NCI-H526 (cell line): ENCODE measurements at regions not wholly inside any gene's neighbourhood (a gene's known extent, or its start where the extent isn't known, plus 50 kb on each side); places are given as distances from the start of the nearest gene placed in this dataset.
"Not testable (repeated sequence)": the region's sequence is repeated elsewhere in the genome, so short reads cannot be mapped to it uniquely, and the experiment has no call there.

ENCODE experiments used
- DNase-seq, 2 experiments: peaks; one replicate each; lab custom pipeline; 2025; lab: John Stamatoyannopoulos, UW

DNA sequence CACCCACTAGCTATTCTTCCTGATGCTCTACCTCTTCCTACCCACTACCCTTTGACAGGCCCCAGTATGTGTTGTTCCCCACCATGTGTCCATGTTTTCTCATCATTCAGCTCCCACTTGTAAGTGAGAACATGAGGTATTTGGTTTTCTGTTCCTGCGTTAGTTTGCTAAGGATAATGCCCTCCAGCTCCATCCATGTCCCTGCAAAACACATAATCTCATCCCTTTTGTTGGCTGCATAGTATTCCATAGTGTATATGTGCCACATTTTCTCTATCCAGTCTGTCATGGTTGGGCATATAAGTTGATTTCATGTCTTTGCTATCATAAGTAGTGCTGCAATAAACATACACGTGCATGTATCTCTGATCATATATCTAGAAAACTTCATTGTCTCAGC is 218.3 kb upstream of the STXBP5 start:
- DNase-seq, result no peak

DNA sequence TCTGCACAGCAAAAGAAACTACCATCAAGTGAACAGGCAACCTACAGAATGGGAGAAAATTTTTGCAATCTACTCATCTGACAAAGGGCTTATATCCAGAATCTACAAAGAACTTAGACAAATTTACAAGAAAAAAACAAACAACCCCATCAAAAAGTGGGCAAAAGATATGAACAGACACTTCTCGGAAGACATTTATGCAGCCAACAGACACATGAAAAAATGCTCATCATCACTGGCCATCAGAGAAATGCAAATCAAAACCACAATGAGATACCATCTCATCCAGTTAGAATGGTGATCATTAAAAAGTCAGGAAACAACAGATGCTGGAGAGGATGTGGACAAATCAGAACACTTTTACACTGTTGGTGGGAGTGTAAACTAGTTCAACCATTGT is 216.3 kb upstream of the STXBP5 start:
- not testable (repeated sequence) for DNase-seq

DNA sequence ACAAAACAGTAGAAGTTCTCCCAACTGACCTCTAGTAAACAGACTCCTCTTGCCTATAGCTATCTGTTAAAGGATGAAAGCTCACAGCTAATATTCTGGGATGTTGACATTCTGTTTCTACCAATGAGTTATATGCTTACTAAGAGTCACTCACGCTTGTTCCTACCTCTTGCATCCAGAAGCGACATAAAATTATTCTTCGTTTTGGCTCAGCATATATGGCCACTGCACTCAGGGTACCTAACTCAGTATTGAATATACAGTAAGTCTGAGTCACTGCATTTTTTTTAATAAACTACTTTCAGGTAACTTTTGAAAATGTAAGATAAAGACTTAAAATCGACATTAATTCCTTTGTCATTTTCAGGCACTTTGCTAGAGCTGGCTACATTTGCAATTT is 214.4 kb upstream of the STXBP5 start:
- no peak for DNase-seq

DNA sequence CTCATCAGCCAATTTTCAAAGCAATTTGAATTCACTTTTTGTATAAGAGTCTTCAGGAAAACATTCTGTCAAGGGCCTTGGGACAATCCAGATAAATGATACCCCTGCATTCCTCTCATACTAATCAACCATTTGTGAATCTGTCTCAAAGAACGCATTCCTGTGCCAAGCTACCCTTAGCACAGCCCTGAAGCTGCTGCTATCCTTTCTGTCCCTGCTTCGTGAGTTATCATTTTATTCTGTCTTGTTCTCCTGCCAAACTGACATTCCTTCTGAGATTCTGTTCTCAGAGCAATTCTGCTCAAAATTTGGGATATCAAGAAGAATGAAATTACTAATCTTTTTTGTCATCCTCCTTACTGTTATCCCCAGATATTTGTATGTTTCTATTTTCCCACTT is 213.9 kb upstream of the STXBP5 start:
- no peak for DNase-seq

DNA sequence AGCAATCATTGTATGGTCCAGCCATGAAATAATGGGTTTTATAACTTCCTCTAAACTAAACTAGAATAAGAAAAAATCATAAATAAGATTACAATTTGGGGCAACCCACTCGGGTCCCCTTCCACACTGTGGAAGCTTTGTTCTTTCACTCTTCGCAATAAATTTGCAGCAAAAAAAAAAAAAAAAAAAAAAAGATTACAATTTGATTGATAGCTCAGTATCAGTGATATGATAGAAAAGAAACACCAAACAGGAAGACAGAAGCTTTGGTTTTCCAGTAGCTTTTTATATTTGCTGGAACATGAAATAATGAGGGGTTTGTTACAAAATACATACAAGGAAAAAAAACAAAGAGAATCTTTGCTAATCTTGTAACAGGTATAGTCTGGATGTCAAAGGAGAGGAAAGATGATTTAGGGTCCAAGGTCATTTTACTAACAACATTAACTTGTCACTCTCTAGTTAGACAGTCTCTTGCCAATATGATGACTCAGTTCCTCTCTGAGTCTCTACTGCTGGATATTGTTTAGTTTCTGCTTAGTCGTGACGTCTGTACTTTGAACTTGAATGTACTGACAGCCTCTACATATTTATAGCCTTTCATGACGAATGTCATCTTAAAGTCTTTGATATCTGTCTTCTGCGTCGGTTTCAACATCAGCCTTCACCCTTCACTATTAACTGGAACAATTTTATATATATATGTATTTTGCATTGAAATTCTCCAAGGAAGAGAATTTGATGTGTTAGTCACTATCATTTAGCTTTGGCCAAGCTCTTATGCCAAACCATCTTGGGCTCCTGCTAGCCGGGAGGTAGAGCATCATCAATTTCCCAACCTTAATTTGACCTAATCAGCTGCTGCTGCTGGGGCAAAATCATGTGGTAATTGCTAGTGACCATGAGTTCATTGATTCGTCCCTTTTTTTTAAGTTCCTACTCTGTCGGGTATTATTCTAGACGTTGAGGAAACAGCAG is 213.1 kb upstream of the STXBP5 start:
- DNase-seq, result no peak

DNA sequence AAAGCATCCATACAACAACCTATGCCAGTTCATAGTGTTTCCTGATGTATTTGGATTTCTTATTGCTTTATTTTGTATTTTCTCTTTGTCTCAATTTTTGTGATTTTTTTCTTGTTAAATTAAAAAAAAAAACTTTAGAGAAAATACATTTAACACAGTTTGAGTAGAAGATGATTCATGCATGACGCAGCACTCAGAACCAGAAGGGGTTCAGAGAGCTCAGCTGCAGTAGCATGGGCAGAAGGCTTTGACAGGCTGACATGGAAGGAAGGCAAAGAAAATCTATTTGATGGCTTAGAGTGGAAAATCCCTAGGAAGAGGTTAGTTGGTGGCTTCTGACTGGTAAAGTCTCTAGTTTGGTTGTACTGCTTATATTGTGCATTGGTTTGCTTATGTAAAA is 207.2 kb upstream of the STXBP5 start:
- DNase-seq, result no peak

DNA sequence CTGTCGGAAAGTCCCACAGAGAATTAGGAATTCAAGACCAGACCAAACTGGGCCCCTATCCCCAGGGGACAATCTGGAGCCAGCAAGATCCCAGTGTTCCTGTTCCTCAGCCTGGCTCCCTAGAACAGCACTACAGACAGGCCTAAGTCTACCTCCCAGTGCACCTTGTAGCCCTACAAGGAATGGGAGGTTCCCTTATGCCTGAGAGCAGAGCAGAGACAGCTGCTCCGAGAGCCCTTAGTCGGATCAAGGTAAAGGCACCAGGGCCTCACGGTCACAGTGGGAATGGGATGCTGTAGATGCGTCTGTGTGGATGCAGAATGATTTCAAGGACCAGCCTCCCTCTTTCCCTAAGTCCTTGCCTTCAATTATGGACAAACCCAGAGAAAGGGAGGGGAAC is 204.5 kb upstream of the STXBP5 start:
- no peak for DNase-seq

DNA sequence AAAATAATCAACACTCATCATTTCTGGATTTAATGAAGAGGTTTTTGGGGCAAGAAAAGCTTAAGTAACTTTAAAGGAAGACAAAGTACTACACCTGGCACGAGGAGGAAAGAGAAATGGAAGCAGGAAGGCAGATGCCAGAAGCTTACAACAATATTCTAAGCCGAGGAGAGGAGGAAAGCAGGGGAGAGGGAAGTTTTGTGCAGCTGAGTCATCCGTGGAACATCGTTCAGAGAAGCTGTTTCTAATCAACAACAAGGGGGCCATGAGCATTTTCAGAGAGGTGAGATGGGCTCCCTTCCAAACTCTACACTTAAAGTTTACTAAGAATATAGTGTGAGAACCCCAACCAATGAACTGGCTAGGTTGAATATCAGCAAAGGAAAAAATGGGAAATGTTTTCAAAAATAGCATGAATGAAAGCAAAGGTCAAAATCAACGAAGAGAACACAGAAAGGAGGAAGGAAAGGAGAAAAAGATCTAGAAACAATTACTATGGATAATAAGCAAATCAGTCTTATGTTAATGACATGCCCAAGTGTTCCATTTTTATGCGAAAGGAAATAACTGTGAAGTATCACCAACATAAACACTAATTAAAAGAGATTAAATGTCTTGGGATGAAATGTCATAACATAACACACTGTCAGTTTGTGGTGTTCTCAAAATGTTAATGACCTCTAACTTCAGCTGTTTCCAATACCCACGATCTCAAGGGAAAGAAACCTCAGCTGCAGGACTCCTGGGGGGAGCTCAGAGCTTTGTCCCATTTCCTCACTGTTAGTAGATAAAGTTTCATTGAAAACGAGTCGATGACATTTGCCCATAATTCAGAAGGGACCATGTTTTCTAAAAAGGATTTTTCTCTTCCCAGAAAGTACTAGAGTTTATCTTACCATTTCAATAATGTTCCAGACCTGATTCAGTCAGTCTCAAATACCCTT is 203.4 kb upstream of the STXBP5 start:
- DNase-seq, result no peak

DNA sequence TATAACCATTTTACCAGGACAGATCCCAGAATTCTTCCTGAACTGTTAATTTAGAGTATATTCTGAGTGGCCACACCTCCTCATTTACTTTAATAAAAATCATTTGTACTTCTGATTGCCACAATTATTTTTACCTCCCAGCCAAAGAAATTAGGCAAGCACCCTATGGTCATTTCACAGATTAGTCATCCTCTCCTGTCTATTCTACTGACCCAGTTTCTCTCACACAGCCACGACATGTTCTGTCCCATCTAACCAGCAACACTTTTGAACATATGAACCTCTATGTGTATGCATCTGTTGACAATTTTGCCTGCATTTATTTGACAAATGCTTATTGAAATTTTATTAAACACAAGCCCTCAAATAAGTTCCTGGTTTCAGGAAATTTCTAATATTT is 202.6 kb upstream of the STXBP5 start:
- DNase-seq, result no peak

DNA sequence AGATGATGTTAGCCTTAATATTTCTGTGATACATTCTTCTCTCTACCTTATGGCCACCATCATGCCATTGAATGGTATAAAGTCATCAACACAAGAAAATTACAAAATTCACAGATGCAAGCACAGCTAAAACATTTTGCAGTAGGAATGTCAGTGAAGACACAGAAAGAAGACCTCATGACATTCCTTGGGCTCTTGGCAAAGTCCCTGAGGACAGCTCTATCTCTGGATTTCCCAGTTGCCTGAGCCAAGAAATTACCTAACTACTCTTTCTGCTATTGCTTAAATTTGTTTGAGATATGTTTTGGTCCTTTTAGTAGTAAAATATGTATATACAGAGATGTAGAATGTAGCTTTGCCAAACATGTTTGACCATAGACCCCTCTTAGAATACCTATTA is 201.0 kb upstream of the STXBP5 start:
- no peak for DNase-seq

DNA sequence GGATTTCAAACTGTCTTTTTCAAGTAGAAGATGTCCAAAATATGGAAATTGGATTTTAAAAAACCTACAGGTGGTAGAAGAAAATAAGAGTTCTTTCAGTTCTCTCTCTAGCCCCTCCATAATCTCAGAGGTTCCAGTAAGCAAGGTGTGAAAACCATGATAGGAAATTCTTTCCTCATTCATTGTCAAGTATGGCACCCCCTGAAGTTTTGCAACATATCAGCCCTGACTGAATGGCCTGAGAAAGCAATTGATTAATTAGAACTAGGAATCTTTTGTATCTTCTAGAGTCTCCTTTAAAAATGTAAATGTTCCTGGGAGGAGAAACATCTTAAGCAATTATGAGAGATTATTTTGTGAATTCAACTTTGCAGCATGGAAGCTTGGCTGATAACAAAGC is 198.7 kb upstream of the STXBP5 start:
- DNase-seq, result no peak

DNA sequence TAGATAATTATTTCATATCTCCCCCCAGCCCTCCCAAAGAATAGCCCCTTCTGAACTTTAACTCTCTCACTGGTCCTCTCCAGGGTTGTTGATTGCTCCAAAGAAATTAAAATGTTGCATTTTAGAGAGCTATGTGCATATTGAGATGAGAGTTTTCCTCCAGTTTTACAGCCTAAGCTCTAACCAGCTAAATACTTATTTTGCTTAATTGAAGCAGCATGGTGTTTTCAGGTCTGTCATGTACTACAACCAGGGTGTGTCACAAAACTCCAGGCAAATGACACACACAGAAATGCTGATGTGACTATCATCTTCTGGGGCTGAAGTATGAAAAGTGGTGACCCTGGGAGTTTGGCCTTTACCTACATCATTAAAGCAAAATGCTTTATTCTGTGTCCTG is 196.8 kb upstream of the STXBP5 start:
- no peak for DNase-seq

DNA sequence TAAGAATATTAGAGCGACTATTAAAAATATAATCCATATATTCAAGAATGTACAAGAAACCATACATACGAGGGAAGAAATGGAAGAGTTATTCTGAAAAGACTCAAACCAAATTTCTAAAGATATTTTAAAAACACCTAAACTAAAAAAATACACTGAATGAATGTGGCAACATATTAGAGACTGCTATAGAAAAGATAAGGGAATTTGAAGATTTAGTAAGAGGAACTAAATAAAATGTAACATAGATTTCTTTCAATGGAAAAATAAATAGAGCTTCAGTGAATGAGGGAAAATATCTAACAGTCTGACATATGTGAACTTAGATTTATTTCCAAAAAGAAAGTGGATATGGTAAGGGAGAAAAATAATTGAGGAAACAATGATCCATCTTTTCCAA is 194.9 kb upstream of the STXBP5 start:
- no peak for DNase-seq

DNA sequence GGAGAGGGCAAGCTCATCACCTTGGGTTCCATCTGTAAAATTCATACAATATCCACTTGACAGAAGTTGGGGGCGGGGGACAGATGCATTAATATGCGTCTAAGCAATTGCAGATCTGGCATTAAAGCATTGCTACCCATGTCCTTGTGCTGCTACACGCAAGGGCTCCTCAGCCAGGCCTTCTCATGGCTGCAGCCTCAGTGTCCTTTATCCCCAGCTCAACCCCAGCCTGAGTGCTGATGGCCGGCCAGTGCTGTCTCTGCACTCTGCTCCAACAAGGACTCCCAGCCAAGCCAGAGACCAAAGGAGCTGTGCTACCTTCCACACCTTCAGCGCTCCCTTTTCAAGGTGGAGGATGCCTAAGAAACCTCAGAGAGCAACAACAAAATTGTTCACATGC is 188.5 kb upstream of the STXBP5 start:
- no peak for DNase-seq

DNA sequence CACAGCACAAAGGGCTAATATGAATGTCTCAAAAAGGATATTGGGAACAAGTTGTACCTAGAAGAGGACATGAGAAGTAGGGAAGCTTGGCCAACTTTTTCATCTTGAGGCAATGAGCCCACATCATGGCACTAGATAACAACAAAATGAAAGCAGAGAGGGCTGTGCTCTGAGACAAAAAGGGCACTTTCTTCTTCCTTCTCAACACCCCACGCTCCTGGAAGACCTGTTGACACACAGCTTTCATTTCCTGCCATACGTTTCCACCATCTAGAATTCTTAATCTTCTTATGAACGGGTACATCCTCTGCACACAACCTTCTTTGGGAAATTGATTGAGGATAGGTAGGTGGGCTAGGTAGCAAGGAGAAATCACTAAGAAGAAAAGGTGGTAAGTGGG is 187.8 kb upstream of the STXBP5 start:
- DNase-seq, result no peak

DNA sequence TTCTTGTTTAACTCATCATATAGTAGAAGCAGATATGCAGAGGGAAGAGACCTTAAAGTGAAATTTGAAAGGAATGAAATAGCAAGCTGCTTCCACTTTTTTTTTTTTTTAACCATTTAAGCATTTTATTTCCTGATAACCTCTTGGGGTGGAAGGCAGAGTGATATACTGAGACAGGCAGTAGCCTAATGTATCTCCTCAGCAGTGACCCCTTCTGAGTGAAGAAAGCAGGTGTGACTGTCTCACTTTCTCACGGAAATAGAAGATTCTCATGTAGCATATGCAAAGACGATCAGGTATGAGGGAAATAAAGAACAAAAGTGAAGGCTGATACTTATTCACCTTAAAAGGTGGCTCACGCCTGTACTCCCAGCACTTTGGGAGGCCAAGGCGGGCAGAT is 187.1 kb upstream of the STXBP5 start:
- no peak for DNase-seq

DNA sequence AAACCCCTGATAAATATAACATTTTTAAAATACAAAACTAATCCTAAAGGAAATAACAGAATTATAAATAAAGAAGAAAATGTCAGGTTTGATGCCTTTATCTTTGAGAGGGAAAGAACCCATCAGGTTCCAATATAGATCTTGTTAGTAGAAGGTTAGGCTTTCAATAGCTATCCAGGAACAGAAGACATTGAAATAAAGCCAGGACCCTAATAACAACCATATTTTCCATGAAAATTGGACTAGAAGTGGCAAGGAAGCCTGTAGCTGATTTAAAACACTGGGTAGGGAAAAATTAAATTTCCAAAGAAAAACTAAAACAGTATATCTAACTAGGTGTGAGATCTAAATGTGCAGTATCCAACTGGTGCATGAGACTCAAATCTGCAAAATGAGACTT is 185.2 kb upstream of the STXBP5 start:
- no peak for DNase-seq

DNA sequence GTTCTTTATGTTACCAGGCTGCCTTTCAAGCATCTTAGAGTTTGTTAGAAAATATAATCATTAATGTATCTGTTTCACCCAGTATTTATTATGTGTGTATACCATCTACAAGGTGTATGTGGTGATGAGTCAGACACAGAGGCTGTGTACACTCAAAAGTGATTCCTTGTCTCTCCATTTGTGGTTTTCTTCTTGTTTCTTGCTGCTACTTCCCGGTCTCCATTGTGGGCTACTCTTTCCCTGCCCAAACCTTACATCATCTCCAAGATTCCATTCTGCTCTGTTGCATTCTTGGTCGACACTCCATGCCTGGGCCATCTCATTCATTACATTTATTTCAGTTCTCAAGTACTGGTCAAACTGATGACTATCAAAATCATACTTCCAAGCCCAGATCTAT is 182.2 kb upstream of the STXBP5 start:
- DNase-seq, result no peak

DNA sequence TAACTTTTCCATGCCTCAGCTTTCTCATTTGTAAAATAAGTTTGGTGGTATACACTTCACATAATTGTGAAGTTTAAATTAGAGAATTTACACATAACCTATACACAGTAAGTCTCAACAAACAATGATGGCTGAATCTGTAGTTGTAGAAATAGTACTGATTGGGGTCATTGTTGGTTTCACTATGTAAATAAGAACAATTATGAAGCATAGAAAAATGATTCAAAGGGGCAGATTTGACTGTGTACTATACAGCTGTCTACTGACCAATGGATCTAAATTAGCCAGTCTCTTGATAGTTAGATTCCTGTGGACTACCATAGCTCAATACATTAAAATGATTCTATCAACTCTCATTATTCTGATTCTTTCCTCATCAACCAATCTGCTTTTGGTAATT is 181.1 kb upstream of the STXBP5 start:
- no peak for DNase-seq

DNA sequence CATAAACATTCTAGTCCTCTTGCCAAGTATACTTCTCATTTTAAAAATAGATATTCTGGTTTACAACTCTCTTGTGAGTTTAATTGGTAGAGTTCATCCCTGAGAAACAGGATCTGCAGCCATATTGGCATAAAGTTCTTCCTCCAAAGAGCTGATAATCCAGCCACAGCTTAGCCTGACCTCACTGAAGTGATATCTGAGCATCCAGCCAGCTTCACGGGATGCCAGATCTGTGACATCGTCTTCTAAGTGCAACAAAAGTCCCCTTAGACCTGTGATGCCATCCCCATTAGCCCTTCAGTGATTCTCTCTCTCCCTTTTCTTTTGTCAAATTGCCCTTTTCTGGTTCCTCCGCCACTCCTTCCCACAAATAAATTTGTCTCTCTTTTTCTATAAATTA is 180.6 kb upstream of the STXBP5 start:
- DNase-seq, result no peak

DNA sequence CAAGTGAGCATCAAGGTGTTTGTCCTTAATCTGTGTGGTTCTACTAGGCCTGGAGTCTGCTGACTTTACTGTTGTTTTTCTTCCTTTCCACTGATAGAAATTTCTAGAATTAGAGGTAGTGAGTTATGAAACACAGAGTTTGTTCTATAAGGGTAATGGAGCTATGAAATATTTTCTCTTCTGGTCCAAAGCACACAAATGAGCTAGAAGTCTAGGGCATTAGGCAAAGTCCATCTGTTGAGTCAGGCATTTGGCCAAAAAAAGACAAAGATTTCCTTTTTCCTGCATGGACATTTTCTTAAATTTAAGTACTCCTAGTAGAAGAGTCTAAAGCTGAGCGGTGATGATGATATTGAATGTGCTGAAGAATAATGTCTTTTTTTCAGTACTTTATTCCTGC is 174.3 kb upstream of the STXBP5 start:
- no peak for DNase-seq

DNA sequence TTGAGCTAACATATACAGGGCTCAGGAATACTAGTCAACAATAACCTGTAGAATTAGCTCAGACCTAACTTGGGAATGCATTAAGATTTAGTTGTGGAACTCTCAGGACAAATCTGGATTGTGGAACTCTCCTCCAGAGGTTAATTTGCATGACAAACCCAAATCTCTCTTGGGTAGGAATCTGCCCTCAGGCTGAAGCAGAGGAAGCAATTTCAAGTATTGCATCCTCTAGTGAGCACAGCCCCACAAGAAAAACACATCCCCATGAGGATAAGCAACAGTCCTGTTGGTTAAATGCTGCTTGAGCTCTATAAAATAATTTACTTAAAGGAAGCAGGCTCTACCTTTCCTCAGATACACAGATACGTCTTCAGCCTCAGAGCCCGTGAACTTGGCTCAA is 170.9 kb upstream of the STXBP5 start:
- DNase-seq, result peak in 1 of 2 experiments; percentile 9

DNA sequence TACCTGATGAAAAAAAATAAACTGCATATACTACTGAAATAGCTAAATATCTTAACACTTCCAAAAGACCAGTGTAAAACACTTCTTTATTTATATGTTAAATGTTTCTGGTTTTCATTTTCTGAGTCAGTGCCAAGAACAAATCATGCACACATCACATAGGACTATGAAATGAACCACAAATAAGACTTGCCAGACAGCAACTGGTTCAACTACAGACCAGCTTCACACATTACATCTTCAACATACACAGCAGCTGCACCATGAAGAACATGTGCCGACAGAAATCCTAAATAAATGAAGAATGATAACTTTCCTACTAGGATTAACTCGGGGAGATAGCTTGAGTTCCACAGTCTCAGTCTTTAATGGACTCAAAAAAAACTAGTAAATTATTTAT is 168.3 kb upstream of the STXBP5 start:
- DNase-seq, result no peak
